ENCODE measurements at regions not wholly inside any gene's neighbourhood (a gene's known extent, or its start where the extent isn't known, plus 50 kb on each side); places are given as distances from the start of the nearest gene placed in this dataset.
"Not testable (repeated sequence)": the region's sequence is repeated elsewhere in the genome, so short reads cannot be mapped to it uniquely, and the experiment has no call there.

DNA sequence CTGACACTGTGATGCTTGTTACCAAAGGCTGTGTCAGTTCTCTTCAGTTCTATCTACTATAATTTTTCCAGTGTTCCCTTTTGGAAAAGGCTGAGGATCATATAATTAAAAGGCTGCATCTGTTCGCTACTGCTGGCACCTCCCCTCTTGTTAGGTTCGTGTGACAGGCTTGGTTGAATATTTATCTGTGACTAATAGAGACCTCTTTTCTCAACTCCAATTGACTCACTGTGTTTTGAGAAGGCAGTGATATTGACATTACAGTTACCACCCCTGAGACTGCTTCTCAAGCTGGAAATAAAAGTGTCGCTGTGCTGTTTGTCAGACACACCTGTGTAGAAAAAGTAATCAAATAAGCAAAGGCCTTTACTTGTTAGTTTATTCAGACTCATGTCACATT is 205.5 kb upstream of the KCNH7 start:
- no peaks in the 10 kb centered on the region for H3K27me3 ChIP-seq
- H3K9me3 ChIP-seq = no peaks in the 10 kb centered on the region
- H3K4me3 ChIP-seq = no peak overlapping the region
- H3K4me1 ChIP-seq = no peaks in the 10 kb centered on the region
- H3K27ac ChIP-seq = no peak overlapping the region
- intact Hi-C loops (cut with DNase I) = no loop called here
- no peaks in the 10 kb centered on the region for H3K36me3 ChIP-seq
- TF ChIP-seq, protein P1, sequence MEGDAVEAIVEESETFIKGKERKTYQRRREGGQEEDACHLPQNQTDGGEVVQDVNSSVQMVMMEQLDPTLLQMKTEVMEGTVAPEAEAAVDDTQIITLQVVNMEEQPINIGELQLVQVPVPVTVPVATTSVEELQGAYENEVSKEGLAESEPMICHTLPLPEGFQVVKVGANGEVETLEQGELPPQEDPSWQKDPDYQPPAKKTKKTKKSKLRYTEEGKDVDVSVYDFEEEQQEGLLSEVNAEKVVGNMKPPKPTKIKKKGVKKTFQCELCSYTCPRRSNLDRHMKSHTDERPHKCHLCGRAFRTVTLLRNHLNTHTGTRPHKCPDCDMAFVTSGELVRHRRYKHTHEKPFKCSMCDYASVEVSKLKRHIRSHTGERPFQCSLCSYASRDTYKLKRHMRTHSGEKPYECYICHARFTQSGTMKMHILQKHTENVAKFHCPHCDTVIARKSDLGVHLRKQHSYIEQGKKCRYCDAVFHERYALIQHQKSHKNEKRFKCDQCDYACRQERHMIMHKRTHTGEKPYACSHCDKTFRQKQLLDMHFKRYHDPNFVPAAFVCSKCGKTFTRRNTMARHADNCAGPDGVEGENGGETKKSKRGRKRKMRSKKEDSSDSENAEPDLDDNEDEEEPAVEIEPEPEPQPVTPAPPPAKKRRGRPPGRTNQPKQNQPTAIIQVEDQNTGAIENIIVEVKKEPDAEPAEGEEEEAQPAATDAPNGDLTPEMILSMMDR (IDR thresholded peaks at IDR 0.05) = no peak
- DNase-seq (ENCODE audit: low spot score in 2 of 2) = no peak

GRCh38 chr2:163043201-163043600 is 204.6 kb upstream of the KCNH7 start:
- Histone ChIP-seq H3K27me3 (no peaks in the 10 kb centered on the region), H3K36me3 (no peaks in the 10 kb centered on the region), H3K4me3 (no peak overlapping the region), H3K27ac (no peak overlapping the region), H3K4me1 (no peaks in the 10 kb centered on the region), H3K9me3 (no peaks in the 10 kb centered on the region)
- intact Hi-C loops (cut with DNase I) = no loop called here
- TF ChIP-seq, protein P1 (IDR thresholded peaks at IDR 0.05) = no peak
- DNase-seq (ENCODE audit: low spot score in 2 of 2) = no peak

- Histone ChIP-seq H3K36me3 (no peaks in the 10 kb centered on the region), H3K27ac (no peak overlapping the region), H3K9me3 (no peaks in the 10 kb centered on the region), H3K4me3 (no peak overlapping the region), H3K4me1 (no peaks in the 10 kb centered on the region), H3K27me3 (no peaks in the 10 kb centered on the region)
- DNase-seq (ENCODE audit: low spot score in 2 of 2) = no peak
- intact Hi-C loops (cut with DNase I) = no loop called here
- TF ChIP-seq, protein P1 (IDR thresholded peaks at IDR 0.05) = no peak
Measured at GRCh38 chr2:163039266-163039665, 200.7 kb upstream of the KCNH7 start.

DNA sequence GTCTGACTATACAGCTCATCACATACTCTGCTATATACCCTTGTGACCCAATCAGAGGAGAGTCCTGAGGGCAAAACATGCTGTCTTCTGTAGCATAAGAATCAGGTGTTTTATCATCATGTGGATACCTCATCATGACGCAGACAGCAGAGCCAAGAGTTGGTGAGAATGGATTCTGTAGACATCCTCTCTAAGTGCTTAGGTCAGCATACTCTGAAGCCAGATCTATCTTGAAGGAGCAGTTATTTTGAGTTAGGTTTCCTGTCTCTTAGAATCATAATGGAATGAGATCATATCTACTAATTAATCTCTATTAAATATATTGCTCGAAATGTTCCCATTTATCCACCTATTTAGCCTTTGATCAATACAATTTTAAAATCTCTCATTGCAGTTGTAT is 190.2 kb upstream of the KCNH7 start:
- intact Hi-C loops (cut with DNase I) = no loop called here
- TF ChIP-seq, protein P1 (IDR thresholded peaks at IDR 0.05) = no peak
- DNase-seq (ENCODE audit: low spot score in 2 of 2) = no peak
- Histone ChIP-seq H3K4me1 (no peaks in the 10 kb centered on the region), H3K9me3 (no peaks in the 10 kb centered on the region), H3K36me3 (no peaks in the 10 kb centered on the region), H3K4me3 (no peak overlapping the region), H3K27ac (no peak overlapping the region), H3K27me3 (no peaks in the 10 kb centered on the region)

- intact Hi-C loops (cut with DNase I); H3K4me3 ChIP-seq; H3K27ac ChIP-seq; H3K36me3 ChIP-seq; H3K4me1 ChIP-seq; H3K9me3 ChIP-seq; DNase-seq (ENCODE audit: low spot score in 2 of 2); H3K27me3 ChIP-seq: not testable (repeated sequence)
Measured at GRCh38 chr2:163026136-163026775, 187.7 kb upstream of the KCNH7 start.

DNA sequence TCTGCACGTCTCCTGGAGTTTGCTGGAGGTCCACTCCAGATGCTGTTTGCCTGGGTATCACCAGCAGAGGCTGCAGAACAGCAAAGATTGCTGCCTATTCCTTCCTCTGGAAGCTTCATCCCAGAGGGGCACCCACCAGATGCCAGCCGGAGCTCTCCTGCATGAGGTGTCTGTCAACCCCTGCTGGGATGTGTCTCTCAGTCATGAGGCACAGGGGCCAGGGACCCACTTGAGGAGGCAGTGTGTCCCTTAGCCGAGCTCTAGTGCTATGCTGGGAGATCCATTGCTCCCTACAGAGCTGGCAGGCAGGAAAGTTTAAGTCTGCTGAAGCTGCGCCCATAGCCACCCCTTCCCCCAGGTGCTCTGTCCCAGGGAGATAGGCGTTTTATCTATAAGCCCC is 178.3 kb upstream of the KCNH7 start:
- intact Hi-C loops (cut with DNase I); H3K36me3 ChIP-seq; H3K4me3 ChIP-seq; H3K9me3 ChIP-seq; H3K27ac ChIP-seq; H3K4me1 ChIP-seq; DNase-seq (ENCODE audit: low spot score in 2 of 2); H3K27me3 ChIP-seq: not testable (repeated sequence)

- no peaks in the 10 kb centered on the region for H3K27me3 ChIP-seq
- intact Hi-C loops (cut with DNase I) = no loop called here
- TF ChIP-seq, protein P1 (IDR thresholded peaks at IDR 0.05) = no peak
- no peak overlapping the region for H3K4me3 ChIP-seq
- H3K4me1 ChIP-seq = no peaks in the 10 kb centered on the region
- H3K27ac ChIP-seq = no peak overlapping the region
- DNase-seq (ENCODE audit: low spot score in 2 of 2) = no peak
- H3K9me3 ChIP-seq = no peaks in the 10 kb centered on the region
- H3K36me3 ChIP-seq = no peaks in the 10 kb centered on the region
Measured at GRCh38 chr2:163011000-163011399, 172.4 kb upstream of the KCNH7 start.

All from ascending aorta (tissue), 2 donors.